Caki2 (cell line): ENCODE measurements at regions not wholly inside any gene's neighbourhood (a gene's known extent, or its start where the extent isn't known, plus 50 kb on each side); places are given as distances from the start of the nearest gene placed in this dataset.
A peak's percentile ranks its signal among the peaks of the same experiment; 100 is the strongest.
"Not testable (repeated sequence)": the region's sequence is repeated elsewhere in the genome, so short reads cannot be mapped to it uniquely, and the experiment has no call there.

Experiments
- DNase-seq: peaks from one replicate; pipeline ENCODE4 v3.0.0-alpha.2; 2015; ENCODE audit warnings: low read depth
- in situ Hi-C: cut with HindIII; loops from 2 replicates; pipeline ENCODE4 v1.10.0; 2016; ENCODE audit warnings: low sequenced_read_pairs, low pct_unique_long_range_greater_than_20kb, mixed read lengths

GRCh38 chr22:19598054-19598855 is 74.0 kb upstream of the CLDN5 start:
- no peak for DNase-seq
- in situ Hi-C loops: no loop called here

- in situ Hi-C loops: no loop called here
- no peak for DNase-seq
Measured at GRCh38 chr22:19599004-19599403, 74.8 kb upstream of the CLDN5 start.

- DNase-seq: no peak
Measured at GRCh38 chr22:19599626-19600243, 75.5 kb upstream of the CLDN5 start.

GRCh38 chr22:19603346-19603745 is 79.1 kb upstream of the CLDN5 start:
- DNase-seq, in situ Hi-C loops: not testable (repeated sequence)

More at GRCh38 chr22:19599626-19600243, 75.5 kb upstream of the CLDN5 start:
- in situ Hi-C loops: no loop called here

- in situ Hi-C loops: no loop called here
- DNase-seq: peak; percentile 34
Measured at GRCh38 chr22:19603767-19604166, 79.6 kb upstream of the CLDN5 start.

GRCh38 chr22:19604711-19605268 is 80.6 kb upstream of the CLDN5 start:
- no peak for DNase-seq

GRCh38 chr22:19605508-19606331 is 81.5 kb upstream of the CLDN5 start:
- no peak for DNase-seq
- in situ Hi-C loops: no loop called here

More at GRCh38 chr22:19604711-19605268, 80.6 kb upstream of the CLDN5 start:
- in situ Hi-C loops: no loop called here

- no peak for DNase-seq
Measured at GRCh38 chr22:19606332-19607191, 82.4 kb upstream of the CLDN5 start.

GRCh38 chr22:19607192-19608002 is 83.2 kb upstream of the CLDN5 start:
- in situ Hi-C loops: no loop called here
- DNase-seq: no peak

More at GRCh38 chr22:19606332-19607191, 82.4 kb upstream of the CLDN5 start:
- in situ Hi-C loops: no loop called here

GRCh38 chr22:19608003-19608690 is 83.9 kb upstream of the CLDN5 start:
- DNase-seq: no peak
- in situ Hi-C loops: no loop called here

- DNase-seq, in situ Hi-C loops: not testable (repeated sequence)
Measured at GRCh38 chr22:19609753-19610152, 85.5 kb upstream of the CLDN5 start.

GRCh38 chr22:19610518-19611253 is 86.5 kb upstream of the CLDN5 start:
- in situ Hi-C loops: no loop called here
- no peak for DNase-seq

- no peak for DNase-seq
- in situ Hi-C loops: no loop called here
Measured at GRCh38 chr22:19611590-19611989, 87.4 kb upstream of the CLDN5 start.

GRCh38 chr22:19612866-19613572 is 88.8 kb upstream of the CLDN5 start:
- no peak for DNase-seq
- in situ Hi-C loops: no loop called here

GRCh38 chr22:19614536-19614863 is 90.3 kb upstream of the CLDN5 start:
- no peak for DNase-seq
- in situ Hi-C loops: no loop called here
